ENCODE measurements at regions not wholly inside any gene's neighbourhood (a gene's known extent, or its start where the extent isn't known, plus 50 kb on each side); places are given as distances from the start of the nearest gene placed in this dataset.

DNA sequence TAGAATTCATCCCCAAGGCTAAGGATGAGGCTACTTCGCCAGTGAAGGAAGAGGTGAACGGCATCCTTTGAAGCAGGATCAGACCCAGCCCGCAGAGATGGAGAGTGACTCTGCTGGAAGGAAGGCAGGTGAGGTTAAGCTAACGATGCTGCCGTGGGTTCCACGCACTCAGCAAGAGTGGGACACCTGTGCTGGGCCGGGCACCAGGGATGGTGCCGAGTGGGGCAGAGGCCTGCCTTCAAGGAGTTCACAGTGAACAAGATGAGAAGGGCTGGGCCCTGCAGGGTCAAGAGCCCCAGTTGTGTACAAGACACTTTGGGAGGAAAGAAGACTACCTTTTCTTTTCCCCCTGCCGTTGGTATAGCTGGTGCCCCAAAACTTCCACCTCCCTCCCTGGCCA lies 606.6 kb downstream of the LIG4 start:
- TF ChIP-seq, protein P1, sequence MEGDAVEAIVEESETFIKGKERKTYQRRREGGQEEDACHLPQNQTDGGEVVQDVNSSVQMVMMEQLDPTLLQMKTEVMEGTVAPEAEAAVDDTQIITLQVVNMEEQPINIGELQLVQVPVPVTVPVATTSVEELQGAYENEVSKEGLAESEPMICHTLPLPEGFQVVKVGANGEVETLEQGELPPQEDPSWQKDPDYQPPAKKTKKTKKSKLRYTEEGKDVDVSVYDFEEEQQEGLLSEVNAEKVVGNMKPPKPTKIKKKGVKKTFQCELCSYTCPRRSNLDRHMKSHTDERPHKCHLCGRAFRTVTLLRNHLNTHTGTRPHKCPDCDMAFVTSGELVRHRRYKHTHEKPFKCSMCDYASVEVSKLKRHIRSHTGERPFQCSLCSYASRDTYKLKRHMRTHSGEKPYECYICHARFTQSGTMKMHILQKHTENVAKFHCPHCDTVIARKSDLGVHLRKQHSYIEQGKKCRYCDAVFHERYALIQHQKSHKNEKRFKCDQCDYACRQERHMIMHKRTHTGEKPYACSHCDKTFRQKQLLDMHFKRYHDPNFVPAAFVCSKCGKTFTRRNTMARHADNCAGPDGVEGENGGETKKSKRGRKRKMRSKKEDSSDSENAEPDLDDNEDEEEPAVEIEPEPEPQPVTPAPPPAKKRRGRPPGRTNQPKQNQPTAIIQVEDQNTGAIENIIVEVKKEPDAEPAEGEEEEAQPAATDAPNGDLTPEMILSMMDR (IDR thresholded peaks at IDR 0.05), result no peak
- no peak for TF ChIP-seq POLR2A (IDR thresholded peaks at IDR 0.05; ENCODE audit: low read depth)
- TF ChIP-seq POLR2AphosphoS5 (IDR thresholded peaks at IDR 0.05), result no peak
